Keratinocyte (primary cell): ENCODE measurements at regions not wholly inside any gene's neighbourhood (a gene's known extent, or its start where the extent isn't known, plus 50 kb on each side); places are given as distances from the start of the nearest gene placed in this dataset.

Source experiments
- CTCF ChIP-seq, 3 experiments: IDR thresholded peaks in 1 of 3; conservative IDR thresholded peaks in 1 of 3; optimal IDR thresholded peaks in 1 of 3; 2 replicates in 2 of 3; 3 replicates in 1 of 3; pipeline versions ENCODE3 to v1.5.1; 2011; ENCODE audit warnings: low read length in 3 of 3, mild to moderate bottlenecking in 3 of 3, moderate library complexity in 2 of 3, control low read depth in 1 of 3, inconsistent platforms in 1 of 3; ENCODE audit not compliant: insufficient read depth in 2 of 3; ENCODE audit errors: extremely low read depth in 1 of 3
- EZH2 ChIP-seq: IDR thresholded peaks from one replicate; pipeline ENCODE4 v1.6.1; 2012; ENCODE audit warnings: inconsistent platforms, mild to moderate bottlenecking, low read length, moderate library complexity

- TF ChIP-seq CTCF (optimal IDR thresholded peaks at IDR 0.05 in 1 of 3, IDR thresholded peaks at IDR 0.05 in 1 of 3, conservative IDR thresholded peaks at IDR 0.05 in 1 of 3; ENCODE audit: extremely low read depth in 1 of 3, insufficient read depth in 2 of 3, low read length in 3 of 3) (no peak), EZH2 (no peak)
These were observed 640.1 kb downstream of the ARAP2 start for GRCh38 chr4:35604252-35604651.
